ENCODE measurements at regions not wholly inside any gene's neighbourhood (a gene's known extent, or its start where the extent isn't known, plus 50 kb on each side); places are given as distances from the start of the nearest gene placed in this dataset.

GRCh38 chr4:24164054-24164693 lies 274.3 kb upstream of the PPARGC1A start:
- TF ChIP-seq CTCF (conservative IDR thresholded peaks at IDR 0.05) (no peak), ZFX (IDR thresholded peaks at IDR 0.05) (no peak)
